MM.1S (cell line): ENCODE measurements at regions not wholly inside any gene's neighbourhood (a gene's known extent, or its start where the extent isn't known, plus 50 kb on each side); places are given as distances from the start of the nearest gene placed in this dataset.

Experiments used
- CTCF ChIP-seq: fragments of 300-600 bp; sonication (generic); IDR thresholded peaks from 2 replicates; pipeline ENCODE4 v1.5.1; 2016; ENCODE audit warnings: antibody characterized with exemption, low read length, mixed read lengths
- EZH2 ChIP-seq: fragments of 300-600 bp; sonication (generic); optimal IDR thresholded peaks from 2 replicates; pipeline ENCODE3; 2017; ENCODE audit warnings: low read depth, mild to moderate bottlenecking, antibody characterized with exemption, low read length, mixed read lengths

GRCh38 chr4:114115526-114115925 is 136.1 kb upstream of the ARSJ start:
- no peak for TF ChIP-seq CTCF
- TF ChIP-seq EZH2, result no peak
